GM21786 (cell line): ENCODE measurements at regions not wholly inside any gene's neighbourhood (a gene's known extent, or its start where the extent isn't known, plus 50 kb on each side); places are given as distances from the start of the nearest gene placed in this dataset.

Experiments
- ATAC-seq: cut with Tn5 transposase; IDR thresholded peaks from one replicate; pipeline ENCODE4 v1.9.1; 2021; ENCODE audit not compliant: unreplicated experiment

GRCh38 chr14:48925184-48925583, 661.0 kb downstream of the RPS29 start:
- ATAC-seq, result no peak

GRCh38 chr14:48914921-48915320, 671.3 kb downstream of the RPS29 start:
- no peak for ATAC-seq

- ATAC-seq, result no peak
Measured at GRCh38 chr14:48914382-48914781, 671.8 kb downstream of the RPS29 start.

- no peak for ATAC-seq
Measured at GRCh38 chr14:48900565-48900964, 685.6 kb downstream of the RPS29 start.

- no peak for ATAC-seq
Measured at GRCh38 chr14:48890333-48890732, 695.8 kb downstream of the RPS29 start.

- no peak for ATAC-seq
Measured at GRCh38 chr14:48876806-48877340, 709.3 kb downstream of the RPS29 start.

- no peak for ATAC-seq
Measured at GRCh38 chr14:48874711-48875110, 711.5 kb downstream of the RPS29 start.

GRCh38 chr14:48857366-48857765, 728.8 kb downstream of the RPS29 start:
- ATAC-seq, result no peak

- no peak for ATAC-seq
Measured at GRCh38 chr14:48853159-48853558, 733.0 kb downstream of the RPS29 start.

GRCh38 chr14:48849741-48850322, 736.3 kb downstream of the RPS29 start:
- no peak for ATAC-seq

- no peak for ATAC-seq
Measured at GRCh38 chr14:48842785-48843184, 743.4 kb downstream of the RPS29 start.

- ATAC-seq, result no peak
Measured at GRCh38 chr14:48826058-48826457, 760.1 kb downstream of the RPS29 start.

- no peak for ATAC-seq
Measured at GRCh38 chr14:48814562-48814961, 771.6 kb downstream of the RPS29 start.

- ATAC-seq, result no peak
Measured at GRCh38 chr14:48805315-48805714, 780.9 kb downstream of the RPS29 start.

GRCh38 chr14:48792376-48793024, 793.7 kb downstream of the RPS29 start:
- no peak for ATAC-seq

- ATAC-seq, result no peak
Measured at GRCh38 chr14:48788771-48789170, 797.4 kb downstream of the RPS29 start.

- ATAC-seq, result no peak
Measured at GRCh38 chr14:48786498-48786897, 799.7 kb downstream of the RPS29 start.

- no peak for ATAC-seq
Measured at GRCh38 chr14:48771717-48772116, 814.5 kb downstream of the RPS29 start.

GRCh38 chr14:48751293-48751692, 834.9 kb downstream of the RPS29 start:
- no peak for ATAC-seq

- no peak for ATAC-seq
Measured at GRCh38 chr14:48748151-48748675, 838.0 kb downstream of the RPS29 start.

GRCh38 chr14:48747561-48748089, 838.6 kb downstream of the RPS29 start:
- ATAC-seq, result no peak

GRCh38 chr14:48744202-48744601, 842.0 kb downstream of the RPS29 start:
- no peak for ATAC-seq
